ENCODE measurements at regions not wholly inside any gene's neighbourhood (a gene's known extent, or its start where the extent isn't known, plus 50 kb on each side); places are given as distances from the start of the nearest gene placed in this dataset.

GRCh38 chr9:99391937-99392594, 170.0 kb downstream of the SEC61B start:
- H3K27me3 ChIP-seq (replicated peaks; ENCODE audit: insufficient read depth, low read depth, low read length, poor library complexity): no peaks in the 10 kb centered on the region
- intact Hi-C loops (cut with micrococcal nuclease; ENCODE audit: unreplicated experiment): no loop called here
- H3K4me3 ChIP-seq (ENCODE audit: low read depth, low read length, poor library complexity, severe bottlenecking): no peak overlapping the region
- H3K36me3 ChIP-seq (ENCODE audit: insufficient read depth, low read length, poor library complexity, severe bottlenecking): no peaks in the 10 kb centered on the region
- H3K9me3 ChIP-seq (ENCODE audit: low read depth, low read length, poor library complexity, severe bottlenecking): no peaks in the 10 kb centered on the region
- no TSS peak for BruUV-seq (replicated peaks)
- H3K4me1 ChIP-seq (ENCODE audit: insufficient read depth, low read length, poor library complexity, severe bottlenecking): no peaks in the 10 kb centered on the region
- TF ChIP-seq EZH2 (IDR thresholded peaks at IDR 0.05; ENCODE audit: borderline replicate concordance, low read depth, low read length, poor library complexity, severe bottlenecking) (no peak), CTCF (conservative IDR thresholded peaks at IDR 0.05; ENCODE audit: low read depth, low read length) (no peak)
- H3K27ac ChIP-seq (ENCODE audit: low read depth, low read length, poor library complexity, severe bottlenecking): no peak overlapping the region
- ChIA-PET CTCF (no interaction called here), POLR2A (ENCODE audit: low non-redundant PET) (no interaction called here)
- no peak for DNase-seq (ENCODE audit: low spot score)

- TF ChIP-seq EZH2 (IDR thresholded peaks at IDR 0.05; ENCODE audit: borderline replicate concordance, low read depth, low read length, poor library complexity, severe bottlenecking): no peak
- TF ChIP-seq CTCF (conservative IDR thresholded peaks at IDR 0.05; ENCODE audit: low read depth, low read length): no peak
- Histone ChIP-seq H3K36me3 (ENCODE audit: insufficient read depth, low read length, poor library complexity, severe bottlenecking) (no peaks in the 10 kb centered on the region), H3K27ac (ENCODE audit: low read depth, low read length, poor library complexity, severe bottlenecking) (no peak overlapping the region), H3K4me1 (ENCODE audit: insufficient read depth, low read length, poor library complexity, severe bottlenecking) (no peaks in the 10 kb centered on the region), H3K27me3 (replicated peaks; ENCODE audit: insufficient read depth, low read depth, low read length, poor library complexity) (no peaks in the 10 kb centered on the region), H3K9me3 (ENCODE audit: low read depth, low read length, poor library complexity, severe bottlenecking) (no peaks in the 10 kb centered on the region), H3K4me3 (ENCODE audit: low read depth, low read length, poor library complexity, severe bottlenecking) (no peak overlapping the region)
- ChIA-PET POLR2A (ENCODE audit: low non-redundant PET) (no interaction called here), CTCF (no interaction called here)
- no TSS peak for BruUV-seq (replicated peaks)
- no peak for DNase-seq (ENCODE audit: low spot score)
- intact Hi-C loops (cut with micrococcal nuclease; ENCODE audit: unreplicated experiment): no loop called here
These were observed 170.9 kb downstream of the SEC61B start for GRCh38 chr9:99392986-99393385.

- TF ChIP-seq EZH2 (IDR thresholded peaks at IDR 0.05; ENCODE audit: borderline replicate concordance, low read depth, low read length, poor library complexity, severe bottlenecking) (no peak), CTCF (conservative IDR thresholded peaks at IDR 0.05; ENCODE audit: low read depth, low read length) (no peak)
- no peak for DNase-seq (ENCODE audit: low spot score)
- intact Hi-C loops (cut with micrococcal nuclease; ENCODE audit: unreplicated experiment): no loop called here
- Histone ChIP-seq H3K27ac (ENCODE audit: low read depth, low read length, poor library complexity, severe bottlenecking) (no peak overlapping the region), H3K9me3 (ENCODE audit: low read depth, low read length, poor library complexity, severe bottlenecking) (no peaks in the 10 kb centered on the region), H3K4me1 (ENCODE audit: insufficient read depth, low read length, poor library complexity, severe bottlenecking) (no peaks in the 10 kb centered on the region), H3K36me3 (ENCODE audit: insufficient read depth, low read length, poor library complexity, severe bottlenecking) (no peaks in the 10 kb centered on the region), H3K27me3 (replicated peaks; ENCODE audit: insufficient read depth, low read depth, low read length, poor library complexity) (no peaks in the 10 kb centered on the region), H3K4me3 (ENCODE audit: low read depth, low read length, poor library complexity, severe bottlenecking) (no peak overlapping the region)
- ChIA-PET POLR2A (ENCODE audit: low non-redundant PET) (no interaction called here), CTCF (no interaction called here)
- no TSS peak for BruUV-seq (replicated peaks)
These were observed 171.9 kb downstream of the SEC61B start for GRCh38 chr9:99393993-99394392.

Measured in A673 (cell line).